ENCODE measurements at regions not wholly inside any gene's neighbourhood (a gene's known extent, or its start where the extent isn't known, plus 50 kb on each side); places are given as distances from the start of the nearest gene placed in this dataset.

- TF ChIP-seq CTCF (IDR thresholded peaks at IDR 0.05) (no peak), POLR2A (IDR thresholded peaks at IDR 0.05; ENCODE audit: low read depth) (no peak), EP300 (IDR thresholded peaks at IDR 0.05) (no peak), POLR2AphosphoS5 (IDR thresholded peaks at IDR 0.05) (no peak)
Measured at GRCh38 chr13:106098778-106099177, 436.7 kb downstream of the EFNB2 start.

All from esophagus muscularis mucosa (tissue), 4 donors.